GM23338 (cell line): ENCODE measurements at regions not wholly inside any gene's neighbourhood (a gene's known extent, or its start where the extent isn't known, plus 50 kb on each side); places are given as distances from the start of the nearest gene placed in this dataset.

Experiments used
- ATAC-seq: fragments of 200-7000 bp; cut with Tn5 transposase; 3 replicates; pipeline ENCODE4 v1.9.1; 2020
- DNase-seq: peaks from one replicate; pipeline ENCODE4 v3.0.0-alpha.2; 2015; ENCODE audit warnings: low spot score
- H2AFZ ChIP-seq: fragments of 200-600 bp; sonication (generic); 2 replicates; pipeline ENCODE4 v1.8.0; 2016; ENCODE audit warnings: antibody characterized with exemption, mild to moderate bottlenecking, moderate library complexity
- H3F3A ChIP-seq: fragments of 200-600 bp; sonication (generic); replicated peaks from 2 replicates; pipeline ENCODE4 v1.8.0; 2017; ENCODE audit warnings: antibody characterized with exemption, mixed run types, low read depth
- H3K27ac ChIP-seq: fragments of 200-600 bp; sonication (generic); 2 replicates; pipeline ENCODE4 v1.6.1; 2016; ENCODE audit warnings: low read depth
- H3K27me3 ChIP-seq: fragments of 200-600 bp; sonication (generic); 2 replicates; pipeline ENCODE4 v1.8.0; 2016; ENCODE audit warnings: mild to moderate bottlenecking, mixed run types, moderate library complexity; ENCODE audit not compliant: insufficient read depth
- H3K36me3 ChIP-seq: fragments of 200-600 bp; sonication (generic); 2 replicates; pipeline ENCODE4 v1.8.0; 2016; ENCODE audit warnings: mild to moderate bottlenecking; ENCODE audit not compliant: insufficient read depth
- H3K4me1 ChIP-seq: fragments of 200-600 bp; sonication (generic); 2 replicates; pipeline ENCODE4 v1.8.0; 2016; ENCODE audit warnings: mild to moderate bottlenecking, moderate library complexity; ENCODE audit not compliant: insufficient read depth
- H3K4me2 ChIP-seq: fragments of 200-600 bp; sonication (generic); 2 replicates; pipeline ENCODE4 v1.7.1; 2017; ENCODE audit warnings: mixed run types
- H3K4me3 ChIP-seq: fragments of 200-600 bp; sonication (generic); 2 replicates; pipeline ENCODE4 v1.6.1; 2016; ENCODE audit warnings: mixed run types
- H3K79me2 ChIP-seq: fragments of 200-600 bp; sonication (generic); replicated peaks from 2 replicates; pipeline ENCODE4 v1.8.0; 2017; ENCODE audit warnings: mild to moderate bottlenecking; ENCODE audit not compliant: insufficient read depth
- H3K9me2 ChIP-seq: fragments of 200-600 bp; sonication (generic); 2 replicates; pipeline ENCODE4 v1.8.0; 2017; ENCODE audit not compliant: insufficient read depth
- H4K20me1 ChIP-seq: fragments of 200-600 bp; sonication (generic); replicated peaks from 2 replicates; pipeline ENCODE4 v1.8.0; 2017; ENCODE audit warnings: mild to moderate bottlenecking; ENCODE audit not compliant: insufficient read depth
- H3K27ac Mint-ChIP-seq: 2 replicates; pipeline ENCODE4 v1.8.0; 2020; ENCODE audit warnings: inconsistent platforms, mild to moderate bottlenecking, moderate library complexity, mixed read lengths
- H3K27me3 Mint-ChIP-seq: 3 replicates; pipeline ENCODE4 v1.8.0; 2022; ENCODE audit warnings: low read depth, mild to moderate bottlenecking, moderate library complexity, mixed read lengths, inconsistent platforms; ENCODE audit not compliant: insufficient read depth, poor library complexity
- H3K36me3 Mint-ChIP-seq: 3 replicates; pipeline ENCODE4 v1.8.0; 2021; ENCODE audit warnings: low read depth, mild to moderate bottlenecking, inconsistent platforms, moderate library complexity, mixed read lengths
- H3K4me1 Mint-ChIP-seq: 3 replicates; pipeline ENCODE4 v1.8.0; 2020; ENCODE audit warnings: mild to moderate bottlenecking, inconsistent platforms, mixed read lengths
- H3K4me3 Mint-ChIP-seq: 3 replicates; pipeline ENCODE4 v1.8.0; 2021; ENCODE audit warnings: moderate library complexity, mild to moderate bottlenecking, inconsistent platforms, mixed read lengths
- H3K9me3 Mint-ChIP-seq: 3 replicates; pipeline ENCODE4 v1.8.0; 2020; ENCODE audit warnings: moderate library complexity, mild to moderate bottlenecking, inconsistent platforms, mixed read lengths
- CREB1 ChIP-seq: fragments of 250-450 bp; sonication (Bioruptor Pico); IDR thresholded peaks from 2 replicates; pipeline ENCODE4 v1.5.0; 2020; ENCODE audit warnings: low read depth, mild to moderate bottlenecking, moderate library complexity
- JUNB ChIP-seq: IDR thresholded peaks from one replicate; pipeline ENCODE4 v1.6.1; 2016; ENCODE audit warnings: antibody characterized with exemption; ENCODE audit not compliant: unreplicated experiment
- NANOG ChIP-seq: IDR thresholded peaks from 2 replicates; pipeline ENCODE4 v1.6.1; 2016; ENCODE audit warnings: antibody characterized with exemption, borderline replicate concordance
- POLR2AphosphoS5 ChIP-seq: IDR thresholded peaks from 2 replicates; pipeline ENCODE4 v1.6.1; 2016; ENCODE audit warnings: antibody characterized with exemption, low read depth
- STAT1 ChIP-seq: IDR thresholded peaks from one replicate; pipeline ENCODE4 v1.6.1; 2016; ENCODE audit warnings: antibody characterized with exemption; ENCODE audit not compliant: unreplicated experiment
- ZNF114 ChIP-seq: fragments of 250-450 bp; sonication (Bioruptor Pico); IDR thresholded peaks from 2 replicates; pipeline ENCODE4 v1.5.0; 2020; ENCODE audit warnings: mild to moderate bottlenecking, moderate library complexity
- ZNF331 ChIP-seq: fragments of 250-450 bp; sonication (Bioruptor Pico); IDR thresholded peaks from 2 replicates; pipeline ENCODE4 v1.5.0; 2020; ENCODE audit warnings: low read depth, mild to moderate bottlenecking, moderate library complexity
- TF ChIP-seq, protein P1 (sequence below): fragments of 250-450 bp; sonication (Bioruptor Pico); IDR thresholded peaks from 2 replicates; pipeline ENCODE4 v1.5.0; 2020; ENCODE audit warnings: mild to moderate bottlenecking, moderate library complexity

DNA sequence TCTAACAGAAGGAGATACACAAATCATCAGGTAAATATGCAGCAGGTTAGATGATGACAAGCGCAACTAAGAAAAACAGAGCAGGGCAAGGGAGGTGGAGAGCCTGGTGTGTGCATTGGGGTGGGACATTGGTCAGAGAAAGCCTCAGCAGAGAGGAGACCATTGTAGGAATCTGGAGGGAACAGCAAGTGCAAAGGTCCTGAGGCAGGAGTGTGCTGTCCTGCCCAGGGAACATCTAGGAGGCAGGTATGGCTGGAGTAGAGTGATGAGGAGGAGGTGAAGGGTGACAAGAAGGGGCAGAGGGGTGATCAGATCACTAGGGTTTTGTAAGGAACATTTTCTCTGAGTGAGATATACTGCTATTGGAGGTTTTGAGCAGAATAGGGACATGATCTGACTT, 90.1 kb downstream of the NCR2 start (continued):
- TF ChIP-seq, protein P1, sequence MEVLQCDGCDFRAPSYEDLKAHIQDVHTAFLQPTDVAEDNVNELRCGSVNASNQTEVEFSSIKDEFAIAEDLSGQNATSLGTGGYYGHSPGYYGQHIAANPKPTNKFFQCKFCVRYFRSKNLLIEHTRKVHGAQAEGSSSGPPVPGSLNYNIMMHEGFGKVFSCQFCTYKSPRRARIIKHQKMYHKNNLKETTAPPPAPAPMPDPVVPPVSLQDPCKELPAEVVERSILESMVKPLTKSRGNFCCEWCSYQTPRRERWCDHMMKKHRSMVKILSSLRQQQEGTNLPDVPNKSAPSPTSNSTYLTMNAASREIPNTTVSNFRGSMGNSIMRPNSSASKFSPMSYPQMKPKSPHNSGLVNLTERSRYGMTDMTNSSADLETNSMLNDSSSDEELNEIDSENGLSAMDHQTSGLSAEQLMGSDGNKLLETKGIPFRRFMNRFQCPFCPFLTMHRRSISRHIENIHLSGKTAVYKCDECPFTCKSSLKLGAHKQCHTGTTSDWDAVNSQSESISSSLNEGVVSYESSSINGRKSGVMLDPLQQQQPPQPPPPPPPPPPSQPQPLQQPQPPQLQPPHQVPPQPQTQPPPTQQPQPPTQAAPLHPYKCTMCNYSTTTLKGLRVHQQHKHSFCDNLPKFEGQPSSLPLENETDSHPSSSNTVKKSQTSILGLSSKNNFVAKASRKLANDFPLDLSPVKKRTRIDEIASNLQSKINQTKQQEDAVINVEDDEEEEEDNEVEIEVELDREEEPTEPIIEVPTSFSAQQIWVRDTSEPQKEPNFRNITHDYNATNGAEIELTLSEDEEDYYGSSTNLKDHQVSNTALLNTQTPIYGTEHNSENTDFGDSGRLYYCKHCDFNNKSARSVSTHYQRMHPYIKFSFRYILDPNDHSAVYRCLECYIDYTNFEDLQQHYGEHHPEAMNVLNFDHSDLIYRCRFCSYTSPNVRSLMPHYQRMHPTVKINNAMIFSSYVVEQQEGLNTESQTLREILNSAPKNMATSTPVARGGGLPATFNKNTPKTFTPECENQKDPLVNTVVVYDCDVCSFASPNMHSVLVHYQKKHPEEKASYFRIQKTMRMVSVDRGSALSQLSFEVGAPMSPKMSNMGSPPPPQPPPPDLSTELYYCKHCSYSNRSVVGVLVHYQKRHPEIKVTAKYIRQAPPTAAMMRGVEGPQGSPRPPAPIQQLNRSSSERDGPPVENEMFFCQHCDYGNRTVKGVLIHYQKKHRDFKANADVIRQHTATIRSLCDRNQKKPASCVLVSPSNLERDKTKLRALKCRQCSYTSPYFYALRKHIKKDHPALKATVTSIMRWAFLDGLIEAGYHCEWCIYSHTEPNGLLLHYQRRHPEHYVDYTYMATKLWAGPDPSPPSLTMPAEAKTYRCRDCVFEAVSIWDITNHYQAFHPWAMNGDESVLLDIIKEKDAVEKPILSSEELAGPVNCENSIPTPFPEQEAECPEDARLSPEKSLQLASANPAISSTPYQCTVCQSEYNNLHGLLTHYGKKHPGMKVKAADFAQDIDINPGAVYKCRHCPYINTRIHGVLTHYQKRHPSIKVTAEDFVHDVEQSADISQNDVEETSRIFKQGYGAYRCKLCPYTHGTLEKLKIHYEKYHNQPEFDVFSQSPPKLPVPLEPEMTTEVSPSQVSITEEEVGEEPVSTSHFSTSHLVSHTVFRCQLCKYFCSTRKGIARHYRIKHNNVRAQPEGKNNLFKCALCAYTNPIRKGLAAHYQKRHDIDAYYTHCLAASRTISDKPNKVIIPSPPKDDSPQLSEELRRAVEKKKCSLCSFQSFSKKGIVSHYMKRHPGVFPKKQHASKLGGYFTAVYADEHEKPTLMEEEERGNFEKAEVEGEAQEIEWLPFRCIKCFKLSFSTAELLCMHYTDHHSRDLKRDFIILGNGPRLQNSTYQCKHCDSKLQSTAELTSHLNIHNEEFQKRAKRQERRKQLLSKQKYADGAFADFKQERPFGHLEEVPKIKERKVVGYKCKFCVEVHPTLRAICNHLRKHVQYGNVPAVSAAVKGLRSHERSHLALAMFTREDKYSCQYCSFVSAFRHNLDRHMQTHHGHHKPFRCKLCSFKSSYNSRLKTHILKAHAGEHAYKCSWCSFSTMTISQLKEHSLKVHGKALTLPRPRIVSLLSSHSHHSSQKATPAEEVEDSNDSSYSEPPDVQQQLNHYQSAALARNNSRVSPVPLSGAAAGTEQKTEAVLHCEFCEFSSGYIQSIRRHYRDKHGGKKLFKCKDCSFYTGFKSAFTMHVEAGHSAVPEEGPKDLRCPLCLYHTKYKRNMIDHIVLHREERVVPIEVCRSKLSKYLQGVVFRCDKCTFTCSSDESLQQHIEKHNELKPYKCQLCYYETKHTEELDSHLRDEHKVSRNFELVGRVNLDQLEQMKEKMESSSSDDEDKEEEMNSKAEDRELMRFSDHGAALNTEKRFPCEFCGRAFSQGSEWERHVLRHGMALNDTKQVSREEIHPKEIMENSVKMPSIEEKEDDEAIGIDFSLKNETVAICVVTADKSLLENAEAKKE: no peak
- TF ChIP-seq POLR2AphosphoS5 (no peak), JUNB (no peak), CREB1 (CRISPR knock-in tag) (no peak)

DNA sequence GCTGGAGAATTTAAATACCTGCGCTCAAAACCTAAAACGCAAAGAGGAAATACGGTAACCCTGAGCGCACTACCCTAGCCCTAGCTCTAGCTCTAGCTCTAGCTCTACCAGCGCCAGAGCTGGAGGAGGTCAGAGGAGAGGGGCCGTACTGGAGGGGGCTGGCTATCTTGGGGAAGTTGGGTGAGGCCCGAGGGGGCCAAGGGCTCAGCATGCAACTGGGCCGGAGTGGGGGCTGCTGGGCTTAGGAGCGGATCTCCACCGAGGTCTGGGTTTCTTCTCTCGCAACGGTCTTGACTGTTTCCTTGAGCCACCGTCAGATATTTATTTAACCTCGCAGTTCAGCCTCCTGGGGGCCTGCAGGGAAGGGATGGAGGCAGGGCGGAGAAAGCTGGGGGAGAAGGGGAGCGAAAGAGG, 91.0 kb downstream of the NCR2 start:
- peaks cover 37% of the 10 kb centered on the region for H3K4me1 ChIP-seq
- peaks cover 29% of the 10 kb centered on the region for H3K27me3 Mint-ChIP-seq
- no peak overlapping the region for H3K4me3 Mint-ChIP-seq
- H2AFZ ChIP-seq: peak overlapping the region; percentile 91
- H3K9me2 ChIP-seq: no peaks in the 10 kb centered on the region
- no peak overlapping the region for H3K27ac Mint-ChIP-seq
- H3K36me3 Mint-ChIP-seq: no peaks in the 10 kb centered on the region; the same call in 2 of the 3 replicates
- peaks cover 12% of the 10 kb centered on the region for H3F3A ChIP-seq
- no peaks in the 10 kb centered on the region for H3K9me3 Mint-ChIP-seq
- H4K20me1 ChIP-seq: no peaks in the 10 kb centered on the region
- peak; percentile 53 for ATAC-seq
- H3K4me2 ChIP-seq: peak overlapping the region; percentile 93
- peaks cover 21% of the 10 kb centered on the region for H3K4me1 Mint-ChIP-seq
- peak; percentile 81 for DNase-seq
- H3K27ac ChIP-seq: no peak overlapping the region
- peaks cover 96% of the 10 kb centered on the region for H3K27me3 ChIP-seq
- H3K79me2 ChIP-seq: no peaks in the 10 kb centered on the region
- no peaks in the 10 kb centered on the region for H3K36me3 ChIP-seq
- peak overlapping the region; percentile 69 for H3K4me3 ChIP-seq
- TF ChIP-seq STAT1: no peak
- no peak for TF ChIP-seq POLR2AphosphoS5
- no peak for TF ChIP-seq ZNF331 (CRISPR knock-in tag)
- TF ChIP-seq NANOG: no peak
- TF ChIP-seq, protein P1: no peak
- TF ChIP-seq JUNB: no peak
- TF ChIP-seq ZNF114 (CRISPR knock-in tag): no peak
